ENCODE measurements at regions not wholly inside any gene's neighbourhood (a gene's known extent, or its start where the extent isn't known, plus 50 kb on each side); places are given as distances from the start of the nearest gene placed in this dataset.

DNA sequence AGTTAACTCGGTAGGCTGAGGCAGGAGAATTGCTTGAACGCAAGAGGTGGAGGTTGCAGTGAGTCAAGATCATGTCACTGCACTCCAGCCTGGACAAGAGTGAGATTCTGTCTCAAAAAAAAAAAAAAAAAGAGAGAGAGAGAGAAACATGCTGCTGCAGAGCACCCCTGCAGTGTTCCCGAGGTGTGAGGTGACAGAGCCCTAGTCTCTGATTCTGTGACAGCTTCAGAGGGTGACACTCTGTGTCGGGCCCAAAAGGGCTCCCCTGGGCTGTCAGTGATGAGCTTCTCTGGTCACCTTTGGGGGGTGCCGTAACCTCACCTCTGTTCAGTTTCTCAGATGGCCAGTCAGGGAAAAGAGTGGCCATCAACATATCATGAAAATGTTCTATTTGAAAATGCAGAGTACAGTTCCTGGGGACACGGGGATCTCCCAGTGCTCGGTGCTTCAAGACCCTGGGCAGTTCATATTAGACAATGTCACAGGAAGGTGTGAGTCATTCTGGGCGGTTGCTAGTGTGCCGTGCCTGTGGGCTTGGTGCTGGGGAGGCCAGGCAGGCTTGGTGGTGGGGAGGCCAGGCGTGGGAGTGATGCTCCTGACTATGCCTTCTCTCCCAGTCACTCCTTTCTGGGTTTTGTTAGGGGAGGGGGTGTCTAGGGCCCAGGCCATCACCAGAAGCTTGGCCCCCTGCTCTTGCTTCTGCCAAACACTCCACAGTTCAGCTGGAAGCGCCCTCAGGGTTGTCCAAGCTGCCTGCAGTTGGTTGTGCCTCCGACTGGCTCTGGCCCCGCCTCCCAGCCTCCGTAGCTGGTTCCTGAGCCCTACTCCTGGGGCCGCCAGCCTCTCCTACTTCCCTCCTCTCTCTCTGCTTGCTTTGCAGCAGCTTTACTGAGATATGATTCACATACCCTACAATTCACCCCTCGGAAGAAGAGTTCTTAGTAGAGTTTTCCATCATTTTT, 52.5 kb upstream of the CLDN5 start:
- TF ChIP-seq, protein P1, sequence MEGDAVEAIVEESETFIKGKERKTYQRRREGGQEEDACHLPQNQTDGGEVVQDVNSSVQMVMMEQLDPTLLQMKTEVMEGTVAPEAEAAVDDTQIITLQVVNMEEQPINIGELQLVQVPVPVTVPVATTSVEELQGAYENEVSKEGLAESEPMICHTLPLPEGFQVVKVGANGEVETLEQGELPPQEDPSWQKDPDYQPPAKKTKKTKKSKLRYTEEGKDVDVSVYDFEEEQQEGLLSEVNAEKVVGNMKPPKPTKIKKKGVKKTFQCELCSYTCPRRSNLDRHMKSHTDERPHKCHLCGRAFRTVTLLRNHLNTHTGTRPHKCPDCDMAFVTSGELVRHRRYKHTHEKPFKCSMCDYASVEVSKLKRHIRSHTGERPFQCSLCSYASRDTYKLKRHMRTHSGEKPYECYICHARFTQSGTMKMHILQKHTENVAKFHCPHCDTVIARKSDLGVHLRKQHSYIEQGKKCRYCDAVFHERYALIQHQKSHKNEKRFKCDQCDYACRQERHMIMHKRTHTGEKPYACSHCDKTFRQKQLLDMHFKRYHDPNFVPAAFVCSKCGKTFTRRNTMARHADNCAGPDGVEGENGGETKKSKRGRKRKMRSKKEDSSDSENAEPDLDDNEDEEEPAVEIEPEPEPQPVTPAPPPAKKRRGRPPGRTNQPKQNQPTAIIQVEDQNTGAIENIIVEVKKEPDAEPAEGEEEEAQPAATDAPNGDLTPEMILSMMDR (IDR thresholded peaks at IDR 0.05; ENCODE audit: control extremely low read depth in 1 of 3, insufficient read depth in 1 of 3, low read depth in 1 of 3, low read length in 3 of 3): peak; percentile 12 to 17 (median 13); a peak in 3 of 4 replicates
- TF ChIP-seq RBBP5 (IDR thresholded peaks at IDR 0.05; ENCODE audit: borderline replicate concordance, low read depth, low read length) (no peak), RFX5 (IDR thresholded peaks at IDR 0.05; ENCODE audit: borderline replicate concordance, low read depth, low read length) (no peak), CREB1 (IDR thresholded peaks at IDR 0.05) (no peak), CHD2 (IDR thresholded peaks at IDR 0.05; ENCODE audit: low read length) (no peak), POLR2A (IDR thresholded peaks at IDR 0.05; ENCODE audit: control extremely low read depth in 1 of 2, low read depth in 2 of 2, low read length in 2 of 2) (no peak), CHD1 (IDR thresholded peaks at IDR 0.05; ENCODE audit: low read depth, low read length) (no peak), EP300 (IDR thresholded peaks at IDR 0.05; ENCODE audit: borderline replicate concordance in 1 of 2, low read depth in 2 of 2, low read length in 2 of 2) (no peak), POLR2AphosphoS5 (IDR thresholded peaks at IDR 0.05; ENCODE audit: low read depth, low read length) (no peak), HDAC2 (IDR thresholded peaks at IDR 0.05; ENCODE audit: borderline replicate concordance in 1 of 2, low read depth in 2 of 2, low read length in 2 of 2) (no peak), SIN3A (conservative IDR thresholded peaks at IDR 0.05 in 1 of 2, IDR thresholded peaks at IDR 0.05 in 1 of 2; ENCODE audit: low read depth in 1 of 2, low read length in 2 of 2) (no peak)
- TF ChIP-seq, protein P2, sequence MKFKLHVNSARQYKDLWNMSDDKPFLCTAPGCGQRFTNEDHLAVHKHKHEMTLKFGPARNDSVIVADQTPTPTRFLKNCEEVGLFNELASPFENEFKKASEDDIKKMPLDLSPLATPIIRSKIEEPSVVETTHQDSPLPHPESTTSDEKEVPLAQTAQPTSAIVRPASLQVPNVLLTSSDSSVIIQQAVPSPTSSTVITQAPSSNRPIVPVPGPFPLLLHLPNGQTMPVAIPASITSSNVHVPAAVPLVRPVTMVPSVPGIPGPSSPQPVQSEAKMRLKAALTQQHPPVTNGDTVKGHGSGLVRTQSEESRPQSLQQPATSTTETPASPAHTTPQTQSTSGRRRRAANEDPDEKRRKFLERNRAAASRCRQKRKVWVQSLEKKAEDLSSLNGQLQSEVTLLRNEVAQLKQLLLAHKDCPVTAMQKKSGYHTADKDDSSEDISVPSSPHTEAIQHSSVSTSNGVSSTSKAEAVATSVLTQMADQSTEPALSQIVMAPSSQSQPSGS (IDR thresholded peaks at IDR 0.05; ENCODE audit: low read length): no peak

Data from H1 (cell line).